ENCODE measurements at regions not wholly inside any gene's neighbourhood (a gene's known extent, or its start where the extent isn't known, plus 50 kb on each side); places are given as distances from the start of the nearest gene placed in this dataset.

DNA sequence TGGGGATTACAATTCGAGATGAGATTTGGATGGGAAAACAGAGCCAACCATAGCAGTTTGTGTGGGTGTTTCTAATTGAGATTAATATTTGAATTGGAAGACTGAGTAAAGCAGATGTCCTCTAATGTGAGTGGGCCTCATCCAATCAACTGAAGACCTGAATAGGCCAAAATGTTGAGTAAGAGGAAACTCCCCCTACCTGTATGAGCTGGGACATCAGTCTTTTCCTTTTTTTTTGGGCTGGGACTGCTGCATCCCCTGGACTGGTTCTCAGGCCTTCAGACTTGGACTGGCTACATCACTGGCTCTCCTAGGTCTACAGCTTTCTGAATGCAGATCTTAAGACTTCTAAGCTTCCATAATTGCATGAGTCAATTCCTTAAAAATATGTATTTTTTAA lies 144.1 kb downstream of the CD47 start:
- Mint-ChIP-seq H3K27me3 (no peaks in the 10 kb centered on the region), H3K9me3 (peaks cover 0 to 2% (median 0%) of the 10 kb centered on the region in 7 donors), H3K27ac (no peak overlapping the region), H3K4me3 (no peak overlapping the region), H3K36me3 (no peaks in the 10 kb centered on the region), H3K4me1 (peaks cover 0 to 8% (median 6%) of the 10 kb centered on the region in 4 donors)
- Histone ChIP-seq H3K36me3 (ENCODE audit: control insufficient read depth, insufficient read depth, low read length) (no peaks in the 10 kb centered on the region), H3K9me3 (ENCODE audit: control insufficient read depth in 2 of 2, low read length in 2 of 2) (no peaks in the 10 kb centered on the region), H3K4me3 (ENCODE audit: low read depth, low read length) (no peak overlapping the region), H3K27ac (ENCODE audit: insufficient read depth, low read length, poor library complexity, severe bottlenecking) (no peak overlapping the region), H3K27me3 (ENCODE audit: control insufficient read depth, insufficient read depth, low read length) (no peaks in the 10 kb centered on the region), H3K4me1 (ENCODE audit: control insufficient read depth, insufficient read depth, low read length, poor library complexity, severe bottlenecking) (no peaks in the 10 kb centered on the region)
- ATAC-seq (ENCODE audit: low read depth in 2 of 2) (no peak), DNase-seq (no peak)

DNA sequence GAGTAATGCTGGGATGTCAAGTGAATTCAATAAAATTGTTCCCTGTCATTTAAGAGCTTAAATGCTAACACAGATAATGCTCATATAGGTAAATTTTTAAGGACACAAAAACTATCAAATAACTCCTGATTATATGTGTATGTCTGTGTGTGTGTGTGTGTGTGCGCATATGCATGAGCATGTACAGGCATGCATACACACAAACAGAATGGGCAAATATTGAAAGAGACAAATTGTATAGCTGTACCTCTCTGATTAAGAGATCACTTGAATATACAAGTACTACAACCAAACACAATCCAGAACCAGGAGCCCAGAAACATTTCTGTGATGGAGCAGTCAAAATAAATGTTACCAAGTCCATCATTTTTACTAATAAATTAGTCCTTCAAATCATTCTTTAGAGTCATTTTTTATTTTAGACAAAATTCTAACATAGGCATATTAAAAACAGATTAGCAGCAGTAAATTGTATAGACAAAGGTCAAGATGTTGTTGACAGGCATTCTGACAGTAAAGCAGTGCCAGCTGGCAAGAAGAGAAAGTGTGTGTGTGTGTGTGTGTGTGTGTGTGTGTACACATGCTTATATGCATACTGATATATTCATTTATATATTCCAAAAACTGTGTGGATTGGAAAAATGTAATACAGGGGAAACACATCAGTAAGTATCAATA lies 145.3 kb downstream of the CD47 start:
- no peaks in the 10 kb centered on the region for H3K36me3 Mint-ChIP-seq
- no peaks in the 10 kb centered on the region for H3K36me3 ChIP-seq (ENCODE audit: control insufficient read depth, insufficient read depth, low read length)
- no peak overlapping the region for H3K27ac Mint-ChIP-seq
- no peak for ATAC-seq (ENCODE audit: low read depth in 2 of 2)
- no peak overlapping the region for H3K27ac ChIP-seq (ENCODE audit: insufficient read depth, low read length, poor library complexity, severe bottlenecking)
- DNase-seq: no peak
- no peaks in the 10 kb centered on the region for H3K27me3 ChIP-seq (ENCODE audit: control insufficient read depth, insufficient read depth, low read length)
- no peak overlapping the region for H3K4me3 ChIP-seq (ENCODE audit: low read depth, low read length)
- peaks cover 0 to 9% (median 7%) of the 10 kb centered on the region in 4 donors for H3K4me1 Mint-ChIP-seq
- no peaks in the 10 kb centered on the region for H3K4me1 ChIP-seq (ENCODE audit: control insufficient read depth, insufficient read depth, low read length, poor library complexity, severe bottlenecking)
- H3K27me3 Mint-ChIP-seq: no peaks in the 10 kb centered on the region
- peaks cover 0 to 2% (median 0%) of the 10 kb centered on the region in 7 donors for H3K9me3 Mint-ChIP-seq
- H3K9me3 ChIP-seq (ENCODE audit: control insufficient read depth in 2 of 2, low read length in 2 of 2): no peaks in the 10 kb centered on the region
- no peak overlapping the region for H3K4me3 Mint-ChIP-seq

DNA sequence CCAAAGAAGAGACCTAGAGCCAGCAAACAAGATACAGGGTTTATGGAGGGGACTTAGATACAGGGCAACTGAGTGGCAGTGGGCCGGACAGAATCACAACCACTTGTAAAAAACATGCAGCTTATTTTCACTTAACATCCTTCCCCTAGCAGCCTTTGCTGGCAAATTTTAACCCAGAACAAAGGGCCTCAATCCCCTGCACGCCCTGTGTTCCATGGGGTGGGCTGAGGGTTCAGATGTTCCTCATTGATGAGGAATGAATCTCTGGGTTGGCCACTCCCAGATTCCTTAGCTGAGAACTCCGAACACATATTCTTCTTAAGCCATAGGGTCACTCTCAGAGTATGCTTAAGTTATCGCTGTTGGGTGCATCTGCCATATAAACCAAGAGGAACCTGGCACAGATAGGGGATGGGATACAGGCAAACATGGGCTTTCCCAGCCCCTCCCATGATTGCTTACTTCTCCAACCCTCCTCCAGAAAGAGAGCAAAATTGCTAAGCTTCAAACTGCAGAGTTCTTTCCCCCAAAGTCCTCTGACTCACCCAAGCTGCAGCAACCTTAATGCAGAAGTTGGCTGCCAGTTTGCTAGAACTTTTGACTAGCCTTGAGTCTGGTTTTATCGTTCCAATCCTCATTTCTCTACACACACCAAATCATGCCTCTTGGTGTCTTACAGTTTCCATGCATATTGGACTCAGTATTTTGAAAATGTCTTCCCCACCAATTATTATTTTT lies 146.9 kb downstream of the CD47 start:
- H3K27me3 ChIP-seq (ENCODE audit: control insufficient read depth, insufficient read depth, low read length): no peaks in the 10 kb centered on the region
- DNase-seq (no peak), ATAC-seq (ENCODE audit: low read depth in 2 of 2) (no peak)
- no peaks in the 10 kb centered on the region for H3K4me1 ChIP-seq (ENCODE audit: control insufficient read depth, insufficient read depth, low read length, poor library complexity, severe bottlenecking)
- no peaks in the 10 kb centered on the region for H3K9me3 ChIP-seq (ENCODE audit: control insufficient read depth in 2 of 2, low read length in 2 of 2)
- no peaks in the 10 kb centered on the region for H3K36me3 ChIP-seq (ENCODE audit: control insufficient read depth, insufficient read depth, low read length)
- no peak overlapping the region for H3K27ac Mint-ChIP-seq
- H3K36me3 Mint-ChIP-seq: no peaks in the 10 kb centered on the region
- peaks cover 0 to 9% (median 7%) of the 10 kb centered on the region in 4 donors for H3K4me1 Mint-ChIP-seq
- H3K4me3 Mint-ChIP-seq: no peak overlapping the region
- H3K4me3 ChIP-seq (ENCODE audit: low read depth, low read length): no peak overlapping the region
- no peaks in the 10 kb centered on the region for H3K27me3 Mint-ChIP-seq
- H3K27ac ChIP-seq (ENCODE audit: insufficient read depth, low read length, poor library complexity, severe bottlenecking): no peak overlapping the region
- H3K9me3 Mint-ChIP-seq: peaks cover 0 to 2% (median 0%) of the 10 kb centered on the region in 7 donors

DNA sequence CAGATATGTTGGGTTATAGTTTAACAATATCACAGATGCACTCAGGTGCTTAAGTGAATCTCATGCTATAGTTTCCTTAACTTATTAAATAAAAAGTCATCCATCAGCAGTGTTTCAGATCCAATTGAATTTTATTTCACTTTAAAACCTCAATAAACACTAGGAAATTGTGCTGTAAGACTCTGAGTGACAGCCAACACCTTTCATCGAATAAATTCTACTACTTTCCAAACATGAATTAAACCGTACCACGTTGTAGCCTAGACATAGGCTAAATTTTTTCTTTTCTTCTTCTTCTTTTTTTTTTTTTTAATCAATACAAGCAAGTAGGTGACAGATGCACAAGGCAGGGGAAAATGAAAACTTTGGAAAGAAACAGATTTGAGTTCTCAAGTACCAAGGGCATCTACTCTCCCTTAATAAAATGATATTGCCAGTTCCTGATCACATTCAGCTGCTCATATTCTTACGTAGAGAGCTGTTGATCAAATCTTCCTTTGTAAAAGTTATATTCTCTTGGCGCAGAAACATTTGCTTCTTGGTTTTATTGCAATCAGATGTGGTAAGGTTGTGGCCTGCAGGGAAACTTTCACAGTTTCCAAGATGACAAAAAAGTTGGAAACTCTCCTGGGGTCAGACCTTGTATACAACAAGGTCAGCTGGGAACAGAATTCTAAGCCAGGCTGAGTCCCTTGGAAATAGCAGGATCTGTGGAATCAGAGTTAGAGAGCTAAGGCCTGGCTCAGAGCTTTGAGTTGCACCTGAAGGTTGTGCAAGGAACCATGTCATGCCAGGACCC lies 147.7 kb downstream of the CD47 start:
- no peak overlapping the region for H3K27ac Mint-ChIP-seq
- H3K4me1 ChIP-seq (ENCODE audit: control insufficient read depth, insufficient read depth, low read length, poor library complexity, severe bottlenecking): no peaks in the 10 kb centered on the region
- peaks cover 0 to 2% (median 0%) of the 10 kb centered on the region in 7 donors for H3K9me3 Mint-ChIP-seq
- no peaks in the 10 kb centered on the region for H3K27me3 Mint-ChIP-seq
- H3K36me3 ChIP-seq (ENCODE audit: control insufficient read depth, insufficient read depth, low read length): no peaks in the 10 kb centered on the region
- no peaks in the 10 kb centered on the region for H3K9me3 ChIP-seq (ENCODE audit: control insufficient read depth in 2 of 2, low read length in 2 of 2)
- DNase-seq (no peak), ATAC-seq (ENCODE audit: low read depth in 2 of 2) (no peak)
- H3K4me3 ChIP-seq (ENCODE audit: low read depth, low read length): no peak overlapping the region
- no peak overlapping the region for H3K27ac ChIP-seq (ENCODE audit: insufficient read depth, low read length, poor library complexity, severe bottlenecking)
- no peak overlapping the region for H3K4me3 Mint-ChIP-seq
- no peaks in the 10 kb centered on the region for H3K27me3 ChIP-seq (ENCODE audit: control insufficient read depth, insufficient read depth, low read length)
- H3K36me3 Mint-ChIP-seq: no peaks in the 10 kb centered on the region
- H3K4me1 Mint-ChIP-seq: peaks cover 0 to 9% (median 7%) of the 10 kb centered on the region in 4 donors

DNA sequence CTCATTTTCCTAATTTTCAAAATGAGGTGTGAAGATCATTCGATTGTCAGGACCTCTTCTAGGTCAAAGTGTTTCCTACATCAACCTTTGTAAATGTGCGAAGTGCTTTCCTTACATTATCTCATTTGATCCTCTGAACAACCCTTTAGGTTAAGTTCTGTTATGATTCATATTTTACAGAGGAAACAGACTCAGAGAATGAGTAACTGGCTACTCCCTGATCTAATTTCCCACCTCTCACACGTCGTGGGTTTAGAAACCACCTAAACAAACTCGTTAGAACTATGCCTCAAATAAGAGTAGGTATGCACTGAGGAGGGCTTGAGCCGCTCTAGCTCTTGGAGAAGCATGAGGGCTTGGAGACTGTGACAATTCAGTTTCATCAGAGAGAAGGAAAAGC lies 148.6 kb downstream of the CD47 start:
- peak in 1 of 3 donors; percentile 62 for DNase-seq
- no peak overlapping the region for H3K4me3 Mint-ChIP-seq

DNA sequence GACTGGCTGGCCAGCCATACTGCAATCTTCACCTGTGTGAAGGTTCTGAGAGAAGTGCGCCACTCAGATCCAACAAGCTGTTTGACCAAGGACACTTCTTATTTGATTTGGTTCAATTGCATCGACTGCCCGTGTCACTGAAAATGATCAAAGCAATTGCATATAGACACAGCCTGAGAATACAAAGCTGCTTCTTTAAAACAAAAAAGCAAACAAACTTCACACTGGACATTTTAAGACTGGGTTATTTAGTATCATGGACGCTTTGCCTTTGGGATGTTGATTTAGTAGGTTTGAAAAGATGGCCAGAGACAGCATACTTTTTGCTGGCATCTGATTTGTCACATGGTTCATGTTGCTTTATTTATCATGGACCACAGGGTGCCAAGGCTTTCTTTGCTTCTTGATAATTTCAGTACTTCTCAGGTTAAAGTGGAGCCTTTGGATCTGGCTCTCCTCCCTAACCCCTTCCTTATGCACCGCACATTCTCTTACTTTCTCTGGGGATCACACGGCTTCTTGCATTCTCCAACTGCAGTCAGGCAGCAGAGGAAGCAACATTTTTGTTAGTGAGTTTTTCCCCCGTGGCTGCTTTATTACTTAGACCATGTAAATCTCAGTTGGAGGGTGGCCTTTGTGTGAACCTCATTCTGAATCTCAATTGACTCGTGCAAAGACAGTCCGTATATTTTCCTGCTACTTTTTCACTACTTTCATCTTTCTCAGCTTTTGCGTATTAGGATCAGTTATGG lies 151.0 kb downstream of the CD47 start:
- Histone ChIP-seq H3K4me1 (ENCODE audit: control insufficient read depth, insufficient read depth, low read length, poor library complexity, severe bottlenecking) (no peaks in the 10 kb centered on the region), H3K36me3 (ENCODE audit: control insufficient read depth, insufficient read depth, low read length) (no peaks in the 10 kb centered on the region), H3K27ac (ENCODE audit: insufficient read depth, low read length, poor library complexity, severe bottlenecking) (no peak overlapping the region), H3K27me3 (ENCODE audit: control insufficient read depth, insufficient read depth, low read length) (peaks cover 3% of the 10 kb centered on the region), H3K4me3 (ENCODE audit: low read depth, low read length) (no peak overlapping the region), H3K9me3 (ENCODE audit: control insufficient read depth in 2 of 2, low read length in 2 of 2) (no peaks in the 10 kb centered on the region)
- ATAC-seq (ENCODE audit: low read depth in 2 of 2) (no peak), DNase-seq (no peak)
- no peaks in the 10 kb centered on the region for H3K9me3 Mint-ChIP-seq
- peaks cover 12% of the 10 kb centered on the region for H3K27me3 Mint-ChIP-seq
- H3K27ac Mint-ChIP-seq: no peak overlapping the region
- H3K4me1 Mint-ChIP-seq: peaks cover 0 to 9% (median 7%) of the 10 kb centered on the region in 4 donors
- H3K36me3 Mint-ChIP-seq: no peaks in the 10 kb centered on the region
- H3K4me3 Mint-ChIP-seq: no peak overlapping the region

More for the DNA sequence above, 148.6 kb downstream of the CD47 start:
- Mint-ChIP-seq H3K4me1 (peaks cover 0 to 9% (median 7%) of the 10 kb centered on the region in 4 donors), H3K9me3 (no peaks in the 10 kb centered on the region), H3K27ac (no peak overlapping the region), H3K27me3 (no peaks in the 10 kb centered on the region), H3K36me3 (no peaks in the 10 kb centered on the region)
- no peaks in the 10 kb centered on the region for H3K9me3 ChIP-seq (ENCODE audit: control insufficient read depth in 2 of 2, low read length in 2 of 2)
- H3K27me3 ChIP-seq (ENCODE audit: control insufficient read depth, insufficient read depth, low read length): peaks cover 1% of the 10 kb centered on the region
- ATAC-seq (ENCODE audit: low read depth in 2 of 2): peak; percentile 37 to 45
- no peaks in the 10 kb centered on the region for H3K4me1 ChIP-seq (ENCODE audit: control insufficient read depth, insufficient read depth, low read length, poor library complexity, severe bottlenecking)
- no peaks in the 10 kb centered on the region for H3K36me3 ChIP-seq (ENCODE audit: control insufficient read depth, insufficient read depth, low read length)
- no peak overlapping the region for H3K4me3 ChIP-seq (ENCODE audit: low read depth, low read length)
- no peak overlapping the region for H3K27ac ChIP-seq (ENCODE audit: insufficient read depth, low read length, poor library complexity, severe bottlenecking)

DNA sequence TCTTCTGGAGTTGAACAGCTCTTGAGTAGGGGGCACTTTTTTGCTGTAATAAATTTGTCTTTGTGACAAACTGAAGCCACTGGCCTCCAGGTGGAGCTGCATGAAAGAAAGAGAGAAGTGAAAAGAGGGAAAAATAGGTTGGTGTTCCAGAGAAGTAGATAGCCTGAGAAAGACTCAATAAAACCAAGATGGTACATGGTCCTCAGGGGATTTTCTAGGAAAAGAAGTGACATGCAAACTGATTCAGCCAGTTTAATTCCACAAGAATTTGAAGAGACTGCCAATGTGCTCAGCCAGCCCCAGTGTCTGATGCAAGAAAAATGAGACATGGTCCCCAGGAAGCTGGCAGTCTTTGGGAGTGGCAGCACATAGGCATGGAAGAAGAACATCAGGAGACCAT lies 152.7 kb downstream of the CD47 start:
- Histone ChIP-seq H3K36me3 (ENCODE audit: control insufficient read depth, insufficient read depth, low read length) (no peaks in the 10 kb centered on the region), H3K4me3 (ENCODE audit: low read depth, low read length) (no peak overlapping the region), H3K27ac (ENCODE audit: insufficient read depth, low read length, poor library complexity, severe bottlenecking) (no peak overlapping the region), H3K27me3 (ENCODE audit: control insufficient read depth, insufficient read depth, low read length) (peaks cover 11% of the 10 kb centered on the region), H3K4me1 (ENCODE audit: control insufficient read depth, insufficient read depth, low read length, poor library complexity, severe bottlenecking) (no peaks in the 10 kb centered on the region), H3K9me3 (ENCODE audit: control insufficient read depth in 2 of 2, low read length in 2 of 2) (peaks cover 0 to 6% of the 10 kb centered on the region in 2 experiments)
- H3K4me1 Mint-ChIP-seq: peaks cover 0 to 9% (median 7%) of the 10 kb centered on the region in 4 donors
- H3K27ac Mint-ChIP-seq: peak overlapping the region in 1 of 3 donors; percentile 48
- no peak overlapping the region for H3K4me3 Mint-ChIP-seq
- peaks cover 0 to 7% (median under 1%) of the 10 kb centered on the region in 7 donors for H3K9me3 Mint-ChIP-seq
- ATAC-seq (ENCODE audit: low read depth in 2 of 2) (no peak), DNase-seq (peak in 1 of 3 donors; percentile 18)
- peaks cover 24% of the 10 kb centered on the region for H3K27me3 Mint-ChIP-seq
- no peaks in the 10 kb centered on the region for H3K36me3 Mint-ChIP-seq

Data from CD4-positive, CD25-positive, alpha-beta regulatory T cell (primary cell).